Mesenchymal stem cell (in vitro differentiated cells and primary cell): ENCODE measurements at regions not wholly inside any gene's neighbourhood (a gene's known extent, or its start where the extent isn't known, plus 50 kb on each side); places are given as distances from the start of the nearest gene placed in this dataset.

ENCODE experiments used
- DNase-seq: peaks from one replicate; pipeline ENCODE4 v3.0.0-alpha.2; 2013
- H2AFZ ChIP-seq: one replicate; pipeline ENCODE4 v1.6.1; 2013; ENCODE audit warnings: low read depth, mild to moderate bottlenecking, control low read depth, inconsistent platforms, low read length, moderate library complexity
- H2AK5ac ChIP-seq: 2 replicates; pipeline ENCODE4 v1.6.1; 2013; ENCODE audit warnings: low read length, moderate library complexity, mild to moderate bottlenecking, inconsistent platforms; ENCODE audit not compliant: severe bottlenecking
- H2BK120ac ChIP-seq: one replicate; pipeline ENCODE4 v1.6.1; 2013; ENCODE audit warnings: low read depth, mild to moderate bottlenecking, inconsistent platforms, low read length, moderate library complexity
- H2BK12ac ChIP-seq, 2 experiments: one replicate each; pipeline ENCODE4 v1.6.1; 2013; ENCODE audit warnings: inconsistent platforms in 2 of 2, low read length in 2 of 2, mild to moderate bottlenecking in 2 of 2, moderate library complexity in 2 of 2, control low read depth in 1 of 2
- H2BK15ac ChIP-seq: one replicate; pipeline ENCODE4 v1.6.1; 2013; ENCODE audit warnings: mild to moderate bottlenecking, low read depth, inconsistent platforms; ENCODE audit not compliant: poor library complexity, severe bottlenecking
- H2BK5ac ChIP-seq: 2 replicates; pipeline ENCODE4 v1.6.1; 2013; ENCODE audit warnings: low read depth, mild to moderate bottlenecking, low read length, control low read depth, inconsistent platforms; ENCODE audit not compliant: poor library complexity, severe bottlenecking
- H3K14ac ChIP-seq, 2 experiments: one replicate each; pipeline ENCODE4 v1.6.1; 2013; ENCODE audit warnings: inconsistent platforms in 2 of 2, low read length in 2 of 2, control low read depth in 1 of 2, mild to moderate bottlenecking in 1 of 2, moderate library complexity in 1 of 2
- H3K18ac ChIP-seq, 2 experiments: one replicate each; pipeline ENCODE4 v1.6.1; 2013; ENCODE audit warnings: inconsistent platforms in 2 of 2, low read length in 2 of 2, control low read depth in 1 of 2, low read depth in 1 of 2, mild to moderate bottlenecking in 1 of 2
- H3K23ac ChIP-seq, 2 experiments: one replicate each; pipeline ENCODE4 v1.6.1; 2013; ENCODE audit warnings: inconsistent platforms in 2 of 2, low read length in 2 of 2, mild to moderate bottlenecking in 2 of 2, moderate library complexity in 2 of 2, control low read depth in 1 of 2
- H3K27ac ChIP-seq: 2 replicates; pipeline ENCODE4 v1.5.1; 2013; ENCODE audit warnings: mild to moderate bottlenecking, moderate library complexity, low read length, control low read depth, inconsistent platforms; ENCODE audit not compliant: poor library complexity, severe bottlenecking
- H3K27me3 ChIP-seq, 2 experiments: 2 replicates each; pipeline versions ENCODE4 v1.6.1 to v1.7.0; 2013; ENCODE audit warnings: low read length in 2 of 2, mild to moderate bottlenecking in 2 of 2, moderate library complexity in 2 of 2, control low read depth in 1 of 2, inconsistent platforms in 1 of 2; ENCODE audit not compliant: control insufficient read depth in 1 of 2, insufficient read depth in 1 of 2
- H3K36me3 ChIP-seq, 2 experiments: 2 replicates each; pipeline versions ENCODE4 v1.6.1 to v1.7.0; 2013; ENCODE audit warnings: low read length in 2 of 2, control low read depth in 1 of 2, inconsistent platforms in 1 of 2, low read depth in 1 of 2, mild to moderate bottlenecking in 1 of 2; ENCODE audit not compliant: insufficient read depth in 2 of 2, control insufficient read depth in 1 of 2
- H3K4ac ChIP-seq, 2 experiments: one replicate each; pipeline ENCODE4 v1.6.1; 2013; ENCODE audit warnings: inconsistent platforms in 2 of 2, low read length in 2 of 2, mild to moderate bottlenecking in 2 of 2, moderate library complexity in 2 of 2, control low read depth in 1 of 2, low read depth in 1 of 2
- H3K4me1 ChIP-seq: 2 replicates; pipeline ENCODE4 v1.6.1; 2013; ENCODE audit warnings: low read depth, low read length, control low read depth; ENCODE audit not compliant: control insufficient read depth, insufficient read depth
- H3K4me2 ChIP-seq: 2 replicates; pipeline ENCODE4 v1.6.1; 2013; ENCODE audit warnings: low read length, mild to moderate bottlenecking, inconsistent platforms; ENCODE audit not compliant: poor library complexity, severe bottlenecking
- H3K4me3 ChIP-seq, 2 experiments: 2 replicates each; pipeline versions ENCODE4 v1.5.1 to v1.7.0; 2013; ENCODE audit warnings: low read length in 2 of 2, mild to moderate bottlenecking in 2 of 2, control low read depth in 1 of 2, low read depth in 1 of 2; ENCODE audit not compliant: insufficient read depth in 1 of 2
- H3K79me1 ChIP-seq: replicated peaks from 2 replicates; pipeline ENCODE4 v1.6.1; 2013; ENCODE audit warnings: mild to moderate bottlenecking, control low read depth, low read length, inconsistent platforms; ENCODE audit not compliant: poor library complexity, severe bottlenecking
- H3K9ac ChIP-seq: 2 replicates; pipeline ENCODE4 v1.7.0; 2013; ENCODE audit warnings: mild to moderate bottlenecking, low read length, moderate library complexity
- H3K9me3 ChIP-seq: 2 replicates; pipeline ENCODE4 v1.7.0; 2013; ENCODE audit warnings: mild to moderate bottlenecking, low read length; ENCODE audit not compliant: control insufficient read depth
- H4K8ac ChIP-seq: one replicate; pipeline ENCODE4 v1.6.1; 2013; ENCODE audit warnings: inconsistent platforms, mild to moderate bottlenecking, low read length, moderate library complexity
- H4K91ac ChIP-seq: one replicate; pipeline ENCODE4 v1.6.1; 2013; ENCODE audit warnings: mild to moderate bottlenecking, low read length, inconsistent platforms
- WGBS: methylation state at CpG from one replicate; pipeline ENCODE4 v1.1.7; 2013; ENCODE audit warnings: mixed read lengths; 5-methylcytosine and 5-hydroxymethylcytosine counted together

GRCh38 chrX:22541926-22542325, 269.2 kb downstream of the CBLL2 start:
- Histone ChIP-seq H2BK15ac (no peak overlapping the region), H3K23ac (no peak overlapping the region), H3K79me1 (no peaks in the 10 kb centered on the region), H3K9me3 (no peaks in the 10 kb centered on the region), H3K27ac (no peak overlapping the region), H3K18ac (no peak overlapping the region), H3K4ac (no peak overlapping the region), H2BK5ac (no peak overlapping the region), H3K4me2 (no peak overlapping the region), H3K4me1 (no peaks in the 10 kb centered on the region), H2AK5ac (no peak overlapping the region), H2BK120ac (no peak overlapping the region), H3K4me3 (no peak overlapping the region), H2BK12ac (no peak overlapping the region), H3K36me3 (no peaks in the 10 kb centered on the region), H3K14ac (no peak overlapping the region), H3K27me3 (peaks cover 0 to 6% of the 10 kb centered on the region in 2 experiments), H4K91ac (no peak overlapping the region), H4K8ac (no peak overlapping the region), H3K9ac (no peak overlapping the region), H2AFZ (no peak overlapping the region)
- no peak for DNase-seq
- WGBS, result 72% methylated on average over 5 of the region's 5 CpGs

GRCh38 chrX:22542641-22543040, 269.9 kb downstream of the CBLL2 start:
- no peak overlapping the region for H2AK5ac ChIP-seq
- no peaks in the 10 kb centered on the region for H3K4me1 ChIP-seq
- H2BK5ac ChIP-seq, result no peak overlapping the region
- 81% methylated on average over 3 of the region's 3 CpGs for WGBS
- H3K4ac ChIP-seq, result no peak overlapping the region
- no peak overlapping the region for H3K18ac ChIP-seq
- H3K27ac ChIP-seq, result no peak overlapping the region
- H2BK15ac ChIP-seq, result no peak overlapping the region
- H3K14ac ChIP-seq, result no peak overlapping the region
- H4K8ac ChIP-seq, result no peak overlapping the region
- no peaks in the 10 kb centered on the region for H3K79me1 ChIP-seq
- H3K27me3 ChIP-seq, result peaks cover 0 to 8% of the 10 kb centered on the region in 2 experiments
- no peak overlapping the region for H2BK12ac ChIP-seq
- DNase-seq, result no peak
- H3K9me3 ChIP-seq, result no peaks in the 10 kb centered on the region
- no peak overlapping the region for H2AFZ ChIP-seq
- H3K23ac ChIP-seq, result no peak overlapping the region
- no peak overlapping the region for H3K4me3 ChIP-seq
- no peak overlapping the region for H3K9ac ChIP-seq
- no peaks in the 10 kb centered on the region for H3K36me3 ChIP-seq
- H4K91ac ChIP-seq, result no peak overlapping the region
- H2BK120ac ChIP-seq, result no peak overlapping the region
- no peak overlapping the region for H3K4me2 ChIP-seq

- Histone ChIP-seq H4K91ac (no peak overlapping the region), H3K27ac (no peak overlapping the region), H2BK5ac (no peak overlapping the region), H2BK15ac (no peak overlapping the region), H3K79me1 (no peaks in the 10 kb centered on the region), H3K9me3 (no peaks in the 10 kb centered on the region), H3K4me2 (no peak overlapping the region), H2BK12ac (no peak overlapping the region), H3K4ac (no peak overlapping the region), H3K14ac (no peak overlapping the region), H3K36me3 (no peaks in the 10 kb centered on the region), H3K23ac (no peak overlapping the region), H3K9ac (no peak overlapping the region), H2AK5ac (no peak overlapping the region), H3K18ac (no peak overlapping the region), H2BK120ac (no peak overlapping the region), H3K4me3 (no peak overlapping the region), H2AFZ (no peak overlapping the region), H3K27me3 (no peaks in the 10 kb centered on the region), H3K4me1 (no peaks in the 10 kb centered on the region), H4K8ac (no peak overlapping the region)
- no peak for DNase-seq
- 80% methylated on average over 3 of the region's 4 CpGs for WGBS
These were observed 286.8 kb downstream of the CBLL2 start for GRCh38 chrX:22559506-22559905.

- H2BK12ac ChIP-seq, result no peak overlapping the region
- H2BK120ac ChIP-seq, result no peak overlapping the region
- no peaks in the 10 kb centered on the region for H3K9me3 ChIP-seq
- H2AFZ ChIP-seq, result no peak overlapping the region
- no peak overlapping the region for H3K23ac ChIP-seq
- no peak for DNase-seq
- no peaks in the 10 kb centered on the region for H3K36me3 ChIP-seq
- H2AK5ac ChIP-seq, result no peak overlapping the region
- H3K27me3 ChIP-seq, result no peaks in the 10 kb centered on the region
- H4K8ac ChIP-seq, result no peak overlapping the region
- H3K4me1 ChIP-seq, result no peaks in the 10 kb centered on the region
- H2BK5ac ChIP-seq, result no peak overlapping the region
- no peak overlapping the region for H3K9ac ChIP-seq
- H2BK15ac ChIP-seq, result no peak overlapping the region
- H3K4me2 ChIP-seq, result no peak overlapping the region
- H3K18ac ChIP-seq, result no peak overlapping the region
- no CpG with 5 or more reads among the region's 1 CpG for WGBS
- H3K4me3 ChIP-seq, result no peak overlapping the region
- no peak overlapping the region for H3K14ac ChIP-seq
- no peak overlapping the region for H3K4ac ChIP-seq
- no peak overlapping the region for H3K27ac ChIP-seq
- H4K91ac ChIP-seq, result no peak overlapping the region
- H3K79me1 ChIP-seq, result no peaks in the 10 kb centered on the region
These were observed 302.6 kb downstream of the CBLL2 start for GRCh38 chrX:22575161-22575845.
